ENCODE measurements at regions not wholly inside any gene's neighbourhood (a gene's known extent, or its start where the extent isn't known, plus 50 kb on each side); places are given as distances from the start of the nearest gene placed in this dataset.
"Not testable (repeated sequence)": the region's sequence is repeated elsewhere in the genome, so short reads cannot be mapped to it uniquely, and the experiment has no call there.

DNA sequence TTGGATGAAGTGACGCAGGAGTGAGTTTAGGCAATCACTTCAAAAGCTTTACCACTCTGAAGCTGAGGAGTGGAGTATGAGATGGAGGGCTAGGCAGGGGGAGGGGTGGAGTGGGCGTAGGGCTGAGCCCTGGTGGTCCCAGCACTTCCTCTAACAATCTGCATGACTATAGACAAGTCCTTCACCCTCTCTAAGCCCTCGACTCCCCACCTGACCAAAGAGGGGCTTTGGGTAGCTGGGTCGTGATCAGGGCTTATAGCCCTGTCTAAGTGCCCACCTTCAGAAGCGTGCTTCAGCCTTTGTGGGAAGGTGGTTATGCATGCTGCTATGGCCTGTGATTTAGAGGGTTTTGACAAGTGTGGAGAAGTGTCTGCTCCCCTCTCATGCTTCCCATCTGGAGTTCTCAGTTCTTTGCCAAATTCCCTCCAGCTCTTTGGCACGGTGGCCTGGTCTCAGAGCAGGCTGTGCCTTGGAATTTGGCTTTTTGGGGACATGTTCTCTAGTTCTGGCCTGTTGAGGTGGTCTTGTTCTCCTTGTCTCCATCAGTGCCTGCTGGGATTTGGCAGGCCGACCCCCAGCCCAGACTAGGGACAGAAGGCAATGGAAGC is 53.0 kb downstream of the ACTBL2 start:
- peaks cover 9% of the 10 kb centered on the region for H3K27me3 Mint-ChIP-seq
- H3K36me3 Mint-ChIP-seq (ENCODE audit: low read depth): no peaks in the 10 kb centered on the region
- H3K4me3 Mint-ChIP-seq: no peak overlapping the region
- H3K27ac Mint-ChIP-seq: no peak overlapping the region
- ATAC-seq (replicated peaks): no peak
- H3K4me1 Mint-ChIP-seq: no peaks in the 10 kb centered on the region
- H3K9me3 Mint-ChIP-seq: no peaks in the 10 kb centered on the region

DNA sequence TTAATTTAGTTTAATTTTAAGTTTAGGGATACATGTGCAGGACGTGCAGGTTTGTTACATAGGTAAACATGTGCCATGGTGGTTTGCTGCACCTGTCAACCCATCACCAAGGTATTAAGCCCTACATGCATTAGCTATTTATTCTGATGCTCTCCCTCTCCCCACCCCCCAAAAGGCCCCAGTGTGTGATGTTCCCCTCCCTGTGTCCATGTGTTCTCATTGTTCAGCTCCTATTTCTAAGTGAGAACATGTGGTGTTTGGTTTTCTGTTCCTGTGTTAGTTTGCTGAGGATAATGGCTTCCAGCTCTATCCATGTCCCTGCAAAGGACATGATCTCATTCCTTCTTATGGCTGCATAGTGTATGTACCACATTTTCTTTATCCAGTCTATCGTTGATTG is 53.6 kb downstream of the ACTBL2 start:
- not testable (repeated sequence) for ATAC-seq (replicated peaks); H3K4me3 Mint-ChIP-seq; H3K4me1 Mint-ChIP-seq; H3K9me3 Mint-ChIP-seq; H3K36me3 Mint-ChIP-seq (ENCODE audit: low read depth); H3K27ac Mint-ChIP-seq; H3K27me3 Mint-ChIP-seq

GRCh38 chr5:57422993-57423392 is 59.6 kb downstream of the ACTBL2 start:
- Mint-ChIP-seq H3K27me3 (peaks cover 8% of the 10 kb centered on the region), H3K36me3 (ENCODE audit: low read depth) (no peaks in the 10 kb centered on the region), H3K27ac (no peak overlapping the region), H3K4me3 (no peak overlapping the region), H3K4me1 (no peaks in the 10 kb centered on the region), H3K9me3 (no peaks in the 10 kb centered on the region)
- ATAC-seq (replicated peaks): no peak

- H3K9me3 Mint-ChIP-seq: no peaks in the 10 kb centered on the region
- no peaks in the 10 kb centered on the region for H3K4me1 Mint-ChIP-seq
- H3K27me3 Mint-ChIP-seq: peaks cover 4% of the 10 kb centered on the region
- ATAC-seq (replicated peaks): no peak
- H3K27ac Mint-ChIP-seq: no peak overlapping the region
- H3K36me3 Mint-ChIP-seq (ENCODE audit: low read depth): no peaks in the 10 kb centered on the region
- H3K4me3 Mint-ChIP-seq: no peak overlapping the region
Observed at GRCh38 chr5:57422341-57422740, 60.3 kb downstream of the ACTBL2 start.

DNA sequence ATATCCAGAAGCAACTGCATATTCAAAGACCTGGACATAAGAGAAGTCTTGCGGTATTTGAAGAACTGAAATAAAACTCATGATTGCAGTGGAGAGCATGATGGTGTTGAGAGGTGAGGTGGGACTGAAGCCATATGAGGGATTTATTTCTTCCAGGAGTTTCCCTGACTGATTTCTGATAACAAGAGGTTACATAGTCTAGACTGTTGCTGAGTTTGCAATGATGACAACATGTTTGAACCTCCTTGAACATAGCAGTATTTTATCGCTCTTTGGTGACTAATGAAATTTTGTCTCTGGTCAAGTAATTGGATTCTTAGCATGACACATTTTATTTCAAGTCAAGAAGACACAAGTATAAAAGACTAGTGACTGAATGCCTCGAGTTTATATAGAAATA is 61.8 kb downstream of the ACTBL2 start:
- Mint-ChIP-seq H3K9me3 (no peaks in the 10 kb centered on the region), H3K36me3 (ENCODE audit: low read depth) (no peaks in the 10 kb centered on the region), H3K4me1 (no peaks in the 10 kb centered on the region), H3K27ac (no peak overlapping the region), H3K4me3 (no peak overlapping the region), H3K27me3 (peaks cover 9% of the 10 kb centered on the region)
- no peak for ATAC-seq (replicated peaks)

DNA sequence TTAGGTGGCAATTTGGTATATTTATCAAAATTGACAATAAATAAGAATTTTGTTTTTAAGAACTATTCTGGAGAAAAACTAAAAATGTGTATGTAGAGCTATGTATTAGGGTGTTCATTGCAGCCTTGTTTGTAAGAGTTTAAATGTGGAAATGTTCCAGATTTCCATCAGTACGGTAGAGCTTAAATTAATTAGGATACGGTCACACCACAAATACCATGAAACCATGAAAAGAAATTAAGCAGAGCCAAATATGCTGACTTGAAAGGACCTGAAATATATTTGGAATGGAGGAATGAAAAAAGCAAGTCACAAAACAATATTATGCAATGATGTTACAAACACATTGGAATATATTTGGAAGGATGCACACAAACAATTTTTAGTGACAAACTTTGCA is 64.6 kb downstream of the ACTBL2 start:
- no peaks in the 10 kb centered on the region for H3K36me3 Mint-ChIP-seq (ENCODE audit: low read depth)
- no peak for ATAC-seq (replicated peaks)

GRCh38 chr5:57417320-57417719 is 65.3 kb downstream of the ACTBL2 start:
- H3K4me3 Mint-ChIP-seq: no peak overlapping the region
- no peak overlapping the region for H3K27ac Mint-ChIP-seq
- H3K27me3 Mint-ChIP-seq: peaks cover 9% of the 10 kb centered on the region
- no peak for ATAC-seq (replicated peaks)
- no peaks in the 10 kb centered on the region for H3K36me3 Mint-ChIP-seq (ENCODE audit: low read depth)
- no peaks in the 10 kb centered on the region for H3K9me3 Mint-ChIP-seq
- no peaks in the 10 kb centered on the region for H3K4me1 Mint-ChIP-seq

More for the DNA sequence above, 64.6 kb downstream of the ACTBL2 start:
- Mint-ChIP-seq H3K27me3 (peaks cover 9% of the 10 kb centered on the region), H3K27ac (no peak overlapping the region), H3K4me1 (no peaks in the 10 kb centered on the region), H3K4me3 (no peak overlapping the region), H3K9me3 (no peaks in the 10 kb centered on the region)

DNA sequence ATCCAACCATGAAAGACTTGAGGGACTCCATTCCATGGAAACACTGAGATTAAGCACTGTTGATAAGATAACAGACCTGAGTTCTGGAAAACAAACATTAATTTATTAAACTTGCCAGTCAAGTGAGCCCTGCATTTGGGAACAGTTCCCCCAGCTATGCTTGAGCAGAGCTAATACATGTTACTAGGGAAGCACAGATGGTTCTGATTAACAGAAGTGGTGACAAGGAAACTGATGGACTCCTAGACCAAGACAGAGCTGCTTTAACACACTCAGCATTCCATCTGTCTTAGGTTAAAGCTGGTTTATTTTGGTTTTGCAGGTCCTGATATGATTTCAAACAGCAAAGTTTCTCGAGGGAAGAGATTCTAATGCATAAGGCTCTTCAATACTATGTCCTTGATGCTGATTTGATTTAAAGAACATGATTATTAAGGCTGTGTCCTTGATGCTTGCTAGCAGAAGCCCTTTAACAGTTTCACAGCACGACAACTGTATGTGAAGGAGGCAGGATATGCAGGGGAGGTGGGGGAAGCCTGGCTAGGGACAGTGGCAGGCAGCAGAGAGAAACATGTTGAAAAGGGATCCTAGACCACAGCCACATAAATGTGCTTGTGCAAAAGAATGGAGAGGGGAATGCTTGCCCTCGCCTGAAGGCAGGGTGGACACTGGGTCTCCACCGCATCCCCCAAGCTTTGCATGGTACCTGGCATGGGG is 66.2 kb downstream of the ACTBL2 start:
- no peaks in the 10 kb centered on the region for H3K9me3 Mint-ChIP-seq
- H3K4me3 Mint-ChIP-seq: no peak overlapping the region
- no peaks in the 10 kb centered on the region for H3K36me3 Mint-ChIP-seq (ENCODE audit: low read depth)
- peaks cover 6% of the 10 kb centered on the region for H3K27me3 Mint-ChIP-seq
- ATAC-seq (replicated peaks): no peak
- no peaks in the 10 kb centered on the region for H3K4me1 Mint-ChIP-seq
- no peak overlapping the region for H3K27ac Mint-ChIP-seq

- H3K4me3 Mint-ChIP-seq: no peak overlapping the region
- no peaks in the 10 kb centered on the region for H3K9me3 Mint-ChIP-seq
- no peaks in the 10 kb centered on the region for H3K36me3 Mint-ChIP-seq (ENCODE audit: low read depth)
- ATAC-seq (replicated peaks): no peak
- peaks cover 6% of the 10 kb centered on the region for H3K27me3 Mint-ChIP-seq
- H3K4me1 Mint-ChIP-seq: no peaks in the 10 kb centered on the region
- no peak overlapping the region for H3K27ac Mint-ChIP-seq
Observed at GRCh38 chr5:57414857-57415256, 67.8 kb downstream of the ACTBL2 start.

GRCh38 chr5:57414191-57414590 is 68.4 kb downstream of the ACTBL2 start:
- ATAC-seq (replicated peaks): no peak
- no peak overlapping the region for H3K4me3 Mint-ChIP-seq

GRCh38 chr5:57413145-57413544 is 69.5 kb downstream of the ACTBL2 start:
- ATAC-seq (replicated peaks): no peak

More at GRCh38 chr5:57414191-57414590, 68.4 kb downstream of the ACTBL2 start:
- Mint-ChIP-seq H3K9me3 (no peaks in the 10 kb centered on the region), H3K27ac (no peak overlapping the region), H3K4me1 (no peaks in the 10 kb centered on the region), H3K36me3 (ENCODE audit: low read depth) (no peaks in the 10 kb centered on the region), H3K27me3 (peaks cover 6% of the 10 kb centered on the region)

GRCh38 chr5:57412680-57413079 is 69.9 kb downstream of the ACTBL2 start:
- H3K9me3 Mint-ChIP-seq: no peaks in the 10 kb centered on the region
- no peak overlapping the region for H3K27ac Mint-ChIP-seq
- no peaks in the 10 kb centered on the region for H3K36me3 Mint-ChIP-seq (ENCODE audit: low read depth)
- H3K27me3 Mint-ChIP-seq: peaks cover 6% of the 10 kb centered on the region
- no peaks in the 10 kb centered on the region for H3K4me1 Mint-ChIP-seq
- H3K4me3 Mint-ChIP-seq: no peak overlapping the region
- ATAC-seq (replicated peaks): no peak

More at GRCh38 chr5:57413145-57413544, 69.5 kb downstream of the ACTBL2 start:
- H3K9me3 Mint-ChIP-seq: no peaks in the 10 kb centered on the region
- H3K4me1 Mint-ChIP-seq: no peaks in the 10 kb centered on the region
- no peak overlapping the region for H3K4me3 Mint-ChIP-seq
- no peaks in the 10 kb centered on the region for H3K36me3 Mint-ChIP-seq (ENCODE audit: low read depth)
- no peak overlapping the region for H3K27ac Mint-ChIP-seq
- peaks cover 6% of the 10 kb centered on the region for H3K27me3 Mint-ChIP-seq

DNA sequence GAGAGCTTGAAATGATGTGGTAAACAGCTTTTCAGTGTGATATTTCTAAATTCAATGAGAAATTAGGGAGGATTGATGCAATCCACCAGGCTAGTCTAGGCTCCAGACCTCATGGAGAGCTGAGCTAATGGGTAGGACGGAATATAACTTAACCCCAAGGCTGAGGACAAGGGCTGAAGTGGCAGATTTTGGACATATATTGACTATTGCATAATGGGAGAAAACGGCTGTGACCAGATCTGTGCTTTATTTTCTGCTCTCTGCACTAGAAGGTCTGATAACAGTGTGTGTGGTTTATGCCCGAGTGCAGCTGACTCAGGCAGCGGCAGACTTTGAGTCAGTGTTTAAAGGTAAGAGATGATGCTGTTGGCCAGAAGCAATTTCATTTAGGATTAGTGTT is 70.6 kb downstream of the ACTBL2 start:
- no peaks in the 10 kb centered on the region for H3K9me3 Mint-ChIP-seq
- H3K4me3 Mint-ChIP-seq: no peak overlapping the region
- peaks cover 6% of the 10 kb centered on the region for H3K27me3 Mint-ChIP-seq
- H3K4me1 Mint-ChIP-seq: no peaks in the 10 kb centered on the region
- H3K27ac Mint-ChIP-seq: no peak overlapping the region
- no peak for ATAC-seq (replicated peaks)
- H3K36me3 Mint-ChIP-seq (ENCODE audit: low read depth): no peaks in the 10 kb centered on the region

- Mint-ChIP-seq H3K36me3 (ENCODE audit: low read depth) (no peaks in the 10 kb centered on the region), H3K27ac (no peak overlapping the region), H3K27me3 (no peaks in the 10 kb centered on the region), H3K9me3 (no peaks in the 10 kb centered on the region), H3K4me1 (no peaks in the 10 kb centered on the region), H3K4me3 (no peak overlapping the region)
- no peak for ATAC-seq (replicated peaks)
Observed at GRCh38 chr5:57410374-57411320, 72.0 kb downstream of the ACTBL2 start.

GRCh38 chr5:57408714-57409113 is 73.9 kb downstream of the ACTBL2 start:
- no peak overlapping the region for H3K4me3 Mint-ChIP-seq
- no peak overlapping the region for H3K27ac Mint-ChIP-seq
- ATAC-seq (replicated peaks): no peak
- no peaks in the 10 kb centered on the region for H3K9me3 Mint-ChIP-seq
- no peaks in the 10 kb centered on the region for H3K4me1 Mint-ChIP-seq
- H3K36me3 Mint-ChIP-seq (ENCODE audit: low read depth): no peaks in the 10 kb centered on the region
- H3K27me3 Mint-ChIP-seq: peaks cover 3% of the 10 kb centered on the region

All from activated T-helper 17 cell treated with anti-CD3 and anti-CD28 coated beads, Interleukin-2, amount 50 U/mL, for 72 hours (primary cell).